ENCODE measurements at regions not wholly inside any gene's neighbourhood (a gene's known extent, or its start where the extent isn't known, plus 50 kb on each side); places are given as distances from the start of the nearest gene placed in this dataset.
"Not testable (repeated sequence)": the region's sequence is repeated elsewhere in the genome, so short reads cannot be mapped to it uniquely, and the experiment has no call there.

DNA sequence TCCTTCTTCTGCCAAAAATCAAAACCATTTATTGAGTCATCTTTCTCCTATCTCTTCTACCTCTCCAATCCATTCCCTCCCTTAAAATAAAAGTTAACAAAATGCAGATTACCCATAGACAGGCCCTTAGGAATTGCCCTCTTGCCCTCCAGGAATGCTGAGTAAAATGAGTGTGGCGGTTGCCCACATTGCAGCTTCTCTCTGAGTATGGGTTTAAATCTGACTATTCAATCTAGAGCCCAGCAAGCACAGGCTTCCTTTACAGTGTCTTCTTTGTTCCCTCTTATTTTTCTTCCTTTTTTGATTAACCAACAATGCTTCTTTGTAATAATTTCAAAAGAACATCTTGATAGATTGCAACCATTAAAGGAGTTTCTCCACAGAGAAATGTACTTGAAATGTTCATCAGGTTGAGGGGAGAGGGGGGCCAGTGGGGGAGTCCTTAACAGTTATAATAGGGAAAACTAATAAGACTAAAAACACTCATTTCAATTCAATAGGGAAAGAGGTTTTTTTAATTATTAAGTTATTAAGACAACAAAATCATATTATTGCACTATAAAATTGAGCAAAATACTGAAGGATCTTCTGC is 135.3 kb upstream of the LMCD1 start:
- no peak for DNase-seq

DNA sequence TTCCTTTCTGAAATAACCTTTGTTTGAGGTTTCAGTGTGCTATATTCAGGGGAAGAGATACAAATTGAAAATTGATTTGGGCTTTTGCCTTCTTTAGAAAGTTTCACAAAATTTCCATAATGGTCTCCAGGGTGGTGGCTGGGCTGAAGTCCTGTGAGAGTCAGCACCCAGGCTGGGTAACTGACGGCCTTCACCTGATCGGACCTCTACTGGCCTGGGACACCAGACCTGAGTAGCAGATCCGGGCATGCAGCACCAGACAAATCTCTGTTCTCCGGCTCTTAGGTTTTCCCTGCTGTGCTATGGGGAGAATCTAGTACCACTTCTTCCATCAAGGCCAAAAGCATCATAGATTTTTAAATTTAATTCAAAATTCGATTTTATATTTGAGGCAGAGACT is 133.0 kb upstream of the LMCD1 start:
- DNase-seq: no peak

DNA sequence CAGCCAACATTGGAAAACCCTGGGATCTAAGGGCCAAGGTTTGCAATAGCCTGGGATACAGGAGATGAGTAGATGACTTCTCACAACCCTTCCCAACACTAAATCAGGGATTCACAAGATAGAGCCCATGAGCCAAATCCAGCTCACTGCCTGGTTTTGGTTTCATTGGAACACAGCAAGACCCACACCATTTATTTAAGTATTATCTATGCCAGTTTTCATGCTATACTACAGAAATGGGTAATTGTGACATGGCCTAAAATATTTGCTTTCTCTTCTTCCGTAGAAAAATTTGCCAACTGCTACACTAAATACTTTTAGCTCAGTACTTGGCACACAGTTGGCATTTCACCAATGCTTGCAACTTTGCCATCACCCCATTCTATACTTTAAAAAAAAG is 132.0 kb upstream of the LMCD1 start:
- DNase-seq: no peak

DNA sequence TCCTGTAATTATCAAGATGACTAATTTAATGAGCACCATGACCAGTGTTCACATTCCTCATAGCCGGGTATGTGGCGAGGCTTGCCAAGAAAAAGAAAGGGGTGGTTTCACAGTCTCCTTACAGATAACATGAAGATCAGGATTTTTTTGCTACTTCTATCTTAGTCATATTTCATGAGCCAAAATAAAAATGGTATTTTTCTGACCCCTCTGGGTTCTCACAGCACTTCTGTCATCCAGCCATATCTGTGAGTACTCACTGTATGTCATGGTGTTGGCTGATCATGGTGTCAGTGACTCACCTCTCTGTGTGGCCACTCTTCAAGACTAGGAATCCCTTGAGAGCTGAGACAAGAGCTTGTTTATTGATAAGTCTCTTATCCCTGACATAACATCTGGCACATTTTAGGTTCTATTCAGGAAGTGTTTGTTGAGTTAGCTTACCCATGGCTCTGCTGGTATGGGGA is 130.5 kb upstream of the LMCD1 start:
- no peak for DNase-seq

DNA sequence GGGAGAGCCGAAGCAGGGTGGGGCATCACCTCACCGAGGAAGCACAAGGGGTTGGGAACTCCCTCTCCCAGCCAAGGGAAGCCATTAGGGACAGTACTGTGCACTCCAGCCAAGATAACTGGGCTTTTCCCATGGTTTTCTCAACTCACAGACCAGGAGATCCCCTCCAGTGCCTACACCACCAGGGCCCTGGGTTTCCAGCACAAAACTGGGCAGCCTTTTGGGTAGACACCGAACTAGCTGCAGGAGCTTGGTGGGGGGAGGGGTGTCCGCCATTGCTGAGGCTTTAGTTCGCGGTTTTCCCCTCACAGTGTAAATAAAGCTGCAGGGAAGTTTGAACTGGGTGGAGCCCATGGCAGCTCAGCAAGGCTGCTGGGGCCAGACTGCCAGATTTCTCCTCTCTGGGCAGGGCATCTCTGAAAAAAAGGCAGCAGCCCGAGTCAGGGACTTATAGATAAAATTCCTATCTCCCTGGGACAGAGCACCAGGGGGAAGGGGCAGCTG is 129.6 kb upstream of the LMCD1 start:
- no peak for DNase-seq

DNA sequence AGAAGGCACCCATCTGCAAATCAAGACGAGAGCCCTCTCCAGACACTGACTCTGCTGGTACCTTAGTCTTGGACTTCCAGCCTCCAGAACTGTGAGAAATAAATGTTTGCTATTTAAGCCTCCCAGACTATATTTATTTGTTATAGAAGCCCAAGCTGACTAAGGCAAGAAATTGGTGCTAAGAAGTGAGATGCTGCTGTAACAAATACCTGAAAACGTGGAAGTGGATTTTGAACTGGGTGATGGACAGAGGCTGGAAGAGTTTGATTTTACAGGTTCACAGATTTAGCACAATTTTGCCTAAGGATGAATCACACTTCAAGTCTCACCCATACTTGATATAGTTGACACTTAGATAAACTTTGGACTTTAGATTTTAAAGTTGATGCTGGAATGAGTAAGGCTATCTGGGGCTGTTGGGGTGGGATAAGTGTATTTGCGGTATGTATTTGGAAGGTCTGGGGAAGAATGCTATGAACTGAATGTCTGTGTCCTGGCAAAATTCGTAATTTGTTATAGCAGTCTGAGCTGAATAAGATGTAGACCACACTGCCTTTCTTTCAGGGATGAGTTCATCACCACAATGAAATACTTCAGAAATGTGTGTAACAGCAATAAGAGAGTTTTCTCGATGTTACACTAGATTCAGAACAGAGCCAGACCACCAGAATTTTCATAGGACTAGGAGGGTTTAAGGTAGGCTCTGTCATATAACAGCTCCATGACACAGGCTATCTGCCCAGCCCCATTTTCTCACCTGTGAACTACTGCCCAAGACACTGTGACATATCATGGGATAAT is 120.5 kb upstream of the LMCD1 start:
- DNase-seq: no peak

DNA sequence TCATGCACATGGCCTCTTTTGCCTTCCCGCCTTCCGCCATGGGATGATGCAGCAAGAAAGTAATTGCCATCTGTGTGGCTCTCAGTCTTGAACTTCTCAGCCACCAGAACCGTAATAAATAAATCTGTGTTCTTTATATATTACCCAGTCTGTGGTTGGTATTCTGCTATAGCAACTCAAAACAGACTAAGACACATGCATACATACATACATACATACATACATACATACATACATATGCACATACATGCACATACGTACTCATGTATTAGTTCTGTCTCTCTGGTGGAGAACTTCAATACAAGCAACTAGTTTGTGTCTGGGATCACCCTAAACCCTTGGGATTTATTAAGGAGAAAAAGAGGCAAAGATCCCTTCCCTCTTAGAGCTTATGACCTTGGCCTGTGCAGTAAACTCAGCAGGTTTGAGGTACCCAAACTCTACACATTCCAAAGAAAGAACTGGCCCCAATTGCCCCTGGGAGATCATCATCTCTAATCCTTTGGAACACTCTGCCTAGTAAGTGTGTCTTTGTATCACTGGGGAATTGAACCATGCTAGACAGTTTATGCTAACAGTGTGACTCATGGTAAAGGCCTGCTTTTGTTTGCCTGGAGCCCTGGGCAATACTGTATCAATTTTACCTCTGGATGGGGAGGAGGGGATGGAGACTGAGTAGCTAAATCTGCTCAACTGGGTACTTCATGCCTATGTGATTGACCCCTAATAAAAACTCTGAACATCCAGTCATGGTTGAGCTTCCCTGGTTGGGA is 115.6 kb upstream of the LMCD1 start:
- DNase-seq: no peak

DNA sequence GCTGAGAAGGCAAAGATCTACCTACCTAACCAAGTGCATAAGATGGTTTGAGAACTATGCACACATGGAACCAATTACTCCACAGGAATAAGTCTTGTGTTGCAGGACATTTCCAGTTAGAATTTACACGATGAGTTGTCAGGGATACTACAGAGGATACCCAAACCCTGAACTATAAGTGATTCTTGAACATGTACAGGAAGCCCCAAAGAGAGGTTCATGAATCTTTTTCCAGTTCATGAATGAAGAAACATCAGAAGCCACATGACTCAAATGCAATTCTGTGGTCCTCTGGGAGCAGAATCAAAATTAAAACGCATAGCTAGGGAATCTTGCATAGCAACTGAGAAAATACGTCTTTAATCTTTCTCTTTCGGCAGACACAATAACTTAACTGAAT is 114.1 kb upstream of the LMCD1 start:
- no peak for DNase-seq

DNA sequence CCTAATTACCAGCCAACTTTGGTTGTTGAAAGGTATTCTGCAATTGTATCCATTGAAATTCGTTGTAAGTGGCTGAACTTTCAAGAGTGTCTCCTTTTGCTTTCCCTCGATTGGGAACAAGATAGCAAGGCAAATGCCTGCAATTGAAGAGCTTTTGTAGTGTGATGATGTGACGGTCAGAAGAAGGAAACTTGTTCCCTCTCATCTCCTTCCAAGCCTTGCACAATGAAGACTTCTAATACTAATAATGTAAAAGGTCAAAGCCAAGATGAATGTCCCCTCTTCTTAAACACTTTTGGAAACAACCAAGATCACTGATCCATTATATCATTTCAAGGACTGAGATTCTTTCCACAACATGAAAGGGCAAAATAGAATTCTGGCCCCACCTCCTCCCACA is 101.9 kb upstream of the LMCD1 start:
- DNase-seq: no peak

DNA sequence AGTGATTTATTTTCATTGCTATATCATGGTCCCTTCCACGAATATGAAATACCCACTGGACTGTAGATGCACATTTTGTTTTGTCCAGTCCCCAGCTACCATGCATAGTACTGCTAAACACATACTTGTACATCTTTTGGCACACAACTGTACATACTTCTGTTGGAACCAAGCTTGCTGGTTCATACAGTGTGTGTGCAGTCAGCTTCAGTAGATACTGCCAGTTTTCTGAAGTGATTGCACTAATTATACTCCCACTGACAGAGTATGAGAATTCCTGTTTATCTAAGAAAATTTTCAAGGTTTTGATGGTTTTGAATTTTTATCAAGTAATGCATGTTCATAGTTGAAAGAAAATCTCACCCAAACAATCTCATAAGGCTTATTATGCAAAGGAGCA is 100.7 kb upstream of the LMCD1 start:
- no peak for DNase-seq

DNA sequence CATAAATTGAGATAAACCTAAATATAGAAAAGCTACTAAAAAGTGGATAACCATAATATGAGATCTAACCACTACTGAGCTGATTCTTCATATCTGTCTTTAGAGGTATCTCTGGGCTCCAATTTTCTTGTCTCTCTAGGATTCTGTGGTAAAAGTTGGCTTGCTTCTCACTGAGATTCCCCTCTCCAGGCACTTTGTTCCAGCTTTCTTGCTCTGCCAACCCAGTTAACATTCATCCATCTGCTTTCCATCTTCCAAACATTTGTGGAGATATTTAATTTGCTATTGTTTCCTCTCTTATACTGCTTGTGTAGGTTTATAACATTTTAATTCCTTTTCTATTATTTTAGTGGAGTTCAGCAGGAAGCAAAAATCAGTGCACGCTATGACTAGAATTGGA is 97.6 kb upstream of the LMCD1 start:
- no peak for DNase-seq

DNA sequence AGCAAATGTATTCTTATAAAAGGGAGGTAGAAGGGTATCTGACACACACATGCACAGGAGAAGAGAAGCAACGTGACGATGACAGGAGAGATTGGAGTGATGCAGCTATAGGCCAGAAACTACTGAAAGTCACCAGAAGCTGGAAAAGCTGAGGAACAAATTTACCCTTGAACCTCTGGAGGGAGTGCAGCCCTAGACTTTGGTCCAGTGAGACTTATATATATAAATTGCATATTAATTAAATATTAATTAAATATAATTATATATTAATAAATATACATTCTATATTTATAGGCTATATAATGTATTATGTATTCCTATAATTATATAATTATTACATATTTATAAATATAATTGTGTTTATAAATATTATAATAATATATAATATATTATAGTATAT is 96.5 kb upstream of the LMCD1 start:
- no peak for DNase-seq

DNA sequence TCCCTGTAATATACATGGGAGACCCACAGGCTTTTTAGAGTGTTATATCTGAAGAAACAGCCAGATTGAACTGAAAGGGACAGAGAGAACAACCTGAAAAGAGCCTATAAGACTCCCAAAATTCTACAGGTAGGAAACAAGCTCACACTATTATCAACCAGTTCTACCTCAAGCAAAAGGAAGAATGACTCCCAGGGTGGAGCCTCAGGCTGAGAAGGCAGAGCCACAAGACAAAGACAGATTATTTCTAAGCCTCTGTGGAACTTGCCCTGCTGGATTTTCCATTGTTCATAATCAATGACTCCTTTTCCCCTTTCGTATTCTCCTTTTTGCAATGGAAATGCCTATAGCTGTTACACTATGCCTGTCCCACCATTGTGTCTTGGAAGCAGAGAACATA is 95.1 kb upstream of the LMCD1 start:
- DNase-seq: no peak

DNA sequence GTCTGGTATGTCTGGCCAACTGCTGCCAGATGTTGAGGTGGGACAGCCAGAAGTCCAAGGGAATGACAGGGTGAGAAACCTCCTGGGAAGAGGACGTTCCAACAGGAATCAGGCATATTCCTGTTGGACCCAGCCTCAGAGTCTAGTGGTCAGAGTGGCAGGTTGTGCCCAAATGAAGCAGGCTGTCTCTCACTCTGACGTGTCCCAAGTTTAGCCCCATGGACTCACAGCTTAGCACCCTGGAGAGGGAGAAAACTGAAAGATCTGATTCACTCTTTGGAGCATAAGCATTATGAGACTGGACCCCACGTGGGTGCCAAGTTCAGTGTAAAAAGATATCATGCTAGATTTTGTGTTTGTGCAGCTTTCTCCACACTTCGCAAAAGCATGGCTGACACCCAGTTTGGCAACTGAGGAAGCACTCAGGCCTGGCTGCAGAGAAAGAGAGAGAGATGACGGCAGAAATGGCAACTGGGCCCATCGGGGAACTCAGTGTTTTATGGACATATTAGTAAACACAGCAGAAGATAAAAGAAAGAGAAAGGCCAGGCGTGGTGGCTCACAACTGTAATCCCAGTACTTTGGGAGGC is 88.2 kb upstream of the LMCD1 start:
- no peak for DNase-seq

DNA sequence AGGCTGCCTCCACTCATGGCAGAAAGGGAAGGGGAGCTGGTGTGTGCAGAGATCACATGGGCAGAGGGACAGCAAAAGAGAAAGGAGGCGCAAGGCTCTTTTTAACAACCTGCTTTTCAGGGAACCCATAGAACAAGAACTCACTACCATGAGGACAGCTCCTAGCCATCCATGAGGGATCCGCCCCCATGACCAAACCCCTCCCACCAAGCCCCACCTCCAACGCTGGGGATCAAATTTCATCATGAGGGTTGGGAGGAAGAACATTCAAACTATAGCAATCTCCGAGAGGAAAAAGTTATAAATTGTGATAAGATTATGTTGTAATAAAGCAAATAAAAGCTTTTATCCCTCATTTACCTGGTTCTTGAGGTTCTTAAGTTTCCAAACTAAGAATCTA is 84.7 kb upstream of the LMCD1 start:
- no peak for DNase-seq

DNA sequence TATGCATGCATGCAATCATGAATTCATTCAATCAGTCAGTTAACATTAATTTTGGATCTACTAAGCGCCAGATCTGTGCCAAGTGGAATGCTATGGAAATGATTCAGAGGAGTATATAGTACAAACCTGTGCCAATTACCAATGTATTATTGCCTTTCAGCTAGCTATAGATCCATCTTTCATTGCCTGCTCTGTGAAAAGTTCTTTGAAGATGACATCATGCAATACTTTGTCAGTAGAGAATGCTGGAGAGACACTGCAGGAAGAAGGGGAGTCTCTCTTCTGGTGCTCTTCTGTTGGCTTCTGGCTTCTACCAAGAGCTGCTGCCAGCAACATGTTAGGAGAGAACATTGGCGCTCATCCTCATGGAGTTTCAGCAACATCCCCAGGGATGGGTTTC is 81.0 kb upstream of the LMCD1 start:
- no peak for DNase-seq

DNA sequence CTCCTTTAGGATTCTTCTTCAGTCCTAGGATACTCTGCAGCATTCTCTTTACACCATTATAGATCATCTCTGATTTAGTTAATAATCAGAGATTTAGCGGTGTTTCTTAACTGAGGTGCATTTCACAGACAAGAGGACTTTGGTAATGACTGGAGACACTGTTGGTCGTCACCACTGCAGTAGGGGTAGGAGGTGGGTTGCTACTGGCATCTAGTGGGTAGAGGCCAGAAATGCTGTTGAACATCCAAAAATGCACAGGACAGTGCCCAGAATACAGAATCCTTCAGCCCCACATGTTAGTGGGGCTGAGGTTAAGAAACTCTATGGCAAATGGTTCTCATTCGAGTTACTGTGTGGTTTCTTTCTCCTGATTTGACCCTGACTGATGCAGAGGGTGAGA is 80.4 kb upstream of the LMCD1 start:
- no peak for DNase-seq

DNA sequence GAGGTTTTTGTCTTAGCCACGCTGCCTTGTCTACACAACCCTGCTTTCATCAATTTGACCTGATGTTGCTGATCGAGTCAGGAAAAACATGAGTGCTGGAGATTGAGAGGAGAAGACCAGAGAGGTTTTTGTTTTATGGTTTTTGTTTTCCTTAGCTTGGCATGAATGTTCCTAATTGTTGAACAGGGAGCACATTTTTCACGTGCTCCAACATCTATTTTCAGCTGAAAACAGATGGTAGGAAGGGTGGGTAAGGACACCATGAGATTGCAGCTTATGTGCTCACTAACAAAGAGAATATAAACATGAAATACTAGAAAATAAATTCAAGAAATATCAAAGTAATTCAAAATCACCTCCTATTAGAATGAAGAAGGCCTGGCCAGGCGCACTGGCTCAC is 79.9 kb upstream of the LMCD1 start:
- DNase-seq: no peak

DNA sequence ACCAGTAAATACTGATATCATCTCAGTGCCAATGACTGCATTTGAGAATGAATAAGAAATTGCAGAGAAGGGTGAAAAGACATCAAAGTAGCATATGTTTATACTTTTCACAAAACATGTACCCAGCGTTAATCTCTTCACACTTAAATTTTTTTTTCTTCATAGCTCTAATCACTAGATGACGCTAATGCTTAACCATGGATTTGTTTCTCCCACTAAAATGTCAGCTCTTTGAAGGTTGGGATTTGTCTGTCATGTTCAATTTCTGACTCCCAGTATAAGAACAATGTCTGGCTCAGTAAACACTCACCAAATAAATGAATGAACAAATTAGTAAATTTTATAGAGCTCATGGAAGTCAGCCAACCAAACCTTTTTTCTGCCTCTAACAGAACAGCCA is 78.3 kb upstream of the LMCD1 start:
- DNase-seq: no peak

DNA sequence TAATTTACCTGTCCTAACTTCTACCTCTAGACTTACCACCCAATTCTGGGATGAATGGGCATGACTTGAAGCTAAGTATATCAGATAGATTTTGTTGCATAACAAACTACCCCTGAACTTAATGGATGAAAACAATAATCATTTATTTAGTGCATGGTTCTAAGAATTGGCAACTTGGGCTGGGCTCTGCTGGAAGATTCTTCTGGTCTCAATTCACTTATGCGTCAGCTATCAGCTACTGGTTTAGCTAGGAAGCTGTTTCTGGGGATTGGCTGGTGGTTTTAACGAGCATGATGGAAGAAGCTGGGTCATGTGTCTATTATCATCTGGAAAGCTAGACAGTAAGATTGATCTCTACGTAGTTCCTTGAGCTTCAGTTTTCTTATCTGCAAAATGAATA is 77.3 kb upstream of the LMCD1 start:
- no peak for DNase-seq

DNA sequence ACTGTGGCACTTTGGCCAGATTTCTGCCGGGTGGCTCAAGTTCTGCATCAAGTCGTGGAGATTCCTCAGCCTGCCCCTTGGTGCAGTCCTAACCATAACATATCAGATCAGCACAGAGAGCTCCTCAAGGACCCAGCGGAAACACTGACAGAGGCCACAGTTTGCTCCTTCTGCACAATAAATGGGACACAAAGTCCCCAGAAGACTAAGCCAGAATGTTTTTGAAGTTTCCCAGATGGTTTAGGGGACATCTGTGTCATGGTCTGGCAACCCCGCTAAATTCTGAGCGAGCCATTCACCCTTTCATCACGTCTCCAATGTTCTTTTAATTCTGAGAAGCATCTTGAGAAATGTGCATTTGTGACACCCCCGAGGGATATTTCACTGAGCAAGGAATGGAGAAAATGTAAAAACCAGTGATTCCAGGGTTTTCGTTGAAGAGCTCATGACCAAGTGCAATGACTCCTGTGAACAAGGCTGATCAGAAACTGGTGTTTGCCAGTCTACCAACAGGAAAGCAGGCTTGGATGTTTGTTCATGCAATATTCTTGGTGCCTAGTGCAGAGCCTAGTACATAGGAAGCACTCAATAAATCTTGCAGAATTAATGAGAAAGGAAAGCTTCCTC is 64.8 kb upstream of the LMCD1 start:
- no peak for DNase-seq

DNA sequence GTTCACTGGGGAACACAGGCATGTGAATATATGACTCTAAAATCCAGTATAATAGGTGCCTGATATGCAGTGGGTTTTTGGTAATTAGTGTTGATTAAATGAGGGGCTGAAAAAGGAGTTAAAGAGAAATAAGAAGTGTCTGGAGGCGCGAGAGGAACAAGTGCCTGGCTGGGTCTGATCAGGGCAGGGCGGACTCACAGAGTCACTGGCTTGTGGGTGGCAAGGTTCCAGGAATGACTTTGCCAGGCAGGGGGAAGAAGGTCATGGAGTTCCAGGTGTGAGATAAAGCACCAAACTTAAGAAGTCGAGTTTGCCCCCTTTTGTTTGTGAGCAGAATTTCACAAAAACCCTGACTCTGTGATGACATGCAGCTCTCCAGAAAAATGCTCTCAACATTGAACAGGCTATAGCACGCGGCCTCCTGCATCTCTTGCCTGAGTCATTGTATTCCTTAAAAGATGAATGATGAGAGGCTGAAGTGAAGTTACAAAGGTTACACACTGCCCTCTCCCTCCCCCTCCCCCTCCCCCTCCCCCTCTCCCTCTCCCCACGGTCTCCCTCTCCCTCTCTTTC is 63.0 kb upstream of the LMCD1 start:
- DNase-seq: no peak

DNA sequence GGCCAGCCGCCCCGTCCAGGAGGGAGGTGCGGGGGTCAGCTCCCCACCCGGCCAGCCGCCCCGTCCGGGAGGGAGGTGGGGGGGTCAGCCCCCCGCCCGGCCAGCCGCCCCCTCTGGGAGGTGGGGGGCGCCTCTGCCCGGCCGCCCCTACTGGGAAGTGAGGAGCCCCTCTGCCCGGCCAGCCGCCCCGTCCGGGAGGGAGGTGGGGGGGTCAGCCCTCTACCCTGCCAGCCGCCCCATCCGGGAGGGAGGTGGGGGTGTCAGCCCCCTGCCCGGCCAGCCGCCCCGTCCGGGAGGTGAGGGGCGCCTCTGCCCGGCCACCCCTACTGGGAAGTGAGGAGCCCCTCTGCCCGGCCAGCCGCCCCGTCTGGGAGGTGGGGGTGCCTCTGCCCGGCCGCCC is 61.5 kb upstream of the LMCD1 start:
- DNase-seq: not testable (repeated sequence)
